HCEC 1CT (cell line): ENCODE measurements at regions not wholly inside any gene's neighbourhood (a gene's known extent, or its start where the extent isn't known, plus 50 kb on each side); places are given as distances from the start of the nearest gene placed in this dataset.
"Not testable (repeated sequence)": the region's sequence is repeated elsewhere in the genome, so short reads cannot be mapped to it uniquely, and the experiment has no call there.

Source experiments
- DNase-seq: peaks from one replicate; pipeline ENCODE4 v3.0.0-alpha.2; 2017

DNA sequence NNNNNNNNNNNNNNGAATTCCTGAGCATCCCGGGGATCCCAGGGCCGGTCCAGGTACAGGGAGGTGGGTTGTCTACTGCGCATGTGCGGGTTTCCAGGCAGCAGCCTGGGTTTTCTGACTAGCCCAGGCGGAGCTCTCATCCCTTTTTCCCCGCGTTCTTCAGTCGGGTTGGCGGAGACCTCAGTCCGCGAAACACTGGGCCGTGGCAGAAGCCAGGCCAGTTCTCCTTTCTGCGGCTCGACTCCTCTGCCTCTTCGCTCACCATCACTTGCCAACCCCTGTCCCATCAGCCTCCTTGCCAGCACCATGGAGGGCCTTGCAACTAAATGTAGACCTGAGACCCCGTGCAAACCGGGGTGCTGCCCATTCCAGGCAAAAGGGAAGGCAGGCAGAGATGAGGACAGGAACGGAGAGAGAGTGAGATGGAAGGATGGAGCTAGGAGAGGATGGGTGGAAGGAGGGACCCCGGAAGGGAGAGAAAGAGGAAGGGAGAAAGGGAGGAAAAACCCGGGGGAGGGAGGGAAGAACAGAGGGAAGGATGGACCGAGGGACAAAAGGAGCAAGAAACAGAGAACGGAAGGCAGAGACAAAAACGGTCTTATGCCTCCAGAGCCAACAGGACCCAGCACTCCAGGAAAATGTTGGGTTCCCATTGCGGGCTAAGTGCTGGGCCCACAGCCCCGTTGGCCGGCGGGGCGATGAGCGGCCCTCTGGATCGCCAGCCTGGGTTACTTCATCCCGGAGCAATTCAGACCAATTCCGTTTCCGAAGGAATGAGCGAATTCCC, 445.4 kb upstream of the DEFB115 start:
- peak; percentile 6 for DNase-seq

DNA sequence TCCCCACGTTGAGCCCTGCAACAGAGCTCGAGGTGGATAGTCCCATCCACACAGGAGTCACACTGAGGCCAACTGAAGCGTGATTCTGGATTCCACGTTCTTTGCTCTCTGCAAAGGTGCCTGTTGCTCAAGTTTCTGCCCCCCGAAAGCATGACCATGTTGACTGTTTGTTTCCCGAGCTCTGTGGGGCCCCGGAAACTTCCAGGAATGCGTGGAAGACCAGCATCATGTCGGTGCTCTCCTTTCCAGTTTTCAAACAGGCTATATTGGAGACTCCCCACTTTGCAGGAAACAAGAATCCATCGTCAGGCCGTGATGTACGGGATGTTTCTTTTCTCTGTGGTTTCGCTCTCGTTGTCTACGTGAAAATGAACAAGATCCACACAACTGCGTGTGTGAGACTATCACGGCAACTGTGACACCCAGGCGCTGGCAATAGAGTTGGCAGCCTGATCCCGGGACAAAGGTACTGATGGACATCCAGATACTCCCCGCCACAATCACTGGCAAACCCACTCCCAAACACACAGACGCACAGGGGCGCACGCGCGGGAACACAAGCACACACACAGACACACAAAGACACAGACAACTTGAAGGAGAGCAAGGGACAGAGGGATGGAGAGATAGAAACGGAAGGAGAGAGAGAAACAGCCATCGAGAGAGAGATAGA, 444.6 kb upstream of the DEFB115 start:
- no peak for DNase-seq

DNA sequence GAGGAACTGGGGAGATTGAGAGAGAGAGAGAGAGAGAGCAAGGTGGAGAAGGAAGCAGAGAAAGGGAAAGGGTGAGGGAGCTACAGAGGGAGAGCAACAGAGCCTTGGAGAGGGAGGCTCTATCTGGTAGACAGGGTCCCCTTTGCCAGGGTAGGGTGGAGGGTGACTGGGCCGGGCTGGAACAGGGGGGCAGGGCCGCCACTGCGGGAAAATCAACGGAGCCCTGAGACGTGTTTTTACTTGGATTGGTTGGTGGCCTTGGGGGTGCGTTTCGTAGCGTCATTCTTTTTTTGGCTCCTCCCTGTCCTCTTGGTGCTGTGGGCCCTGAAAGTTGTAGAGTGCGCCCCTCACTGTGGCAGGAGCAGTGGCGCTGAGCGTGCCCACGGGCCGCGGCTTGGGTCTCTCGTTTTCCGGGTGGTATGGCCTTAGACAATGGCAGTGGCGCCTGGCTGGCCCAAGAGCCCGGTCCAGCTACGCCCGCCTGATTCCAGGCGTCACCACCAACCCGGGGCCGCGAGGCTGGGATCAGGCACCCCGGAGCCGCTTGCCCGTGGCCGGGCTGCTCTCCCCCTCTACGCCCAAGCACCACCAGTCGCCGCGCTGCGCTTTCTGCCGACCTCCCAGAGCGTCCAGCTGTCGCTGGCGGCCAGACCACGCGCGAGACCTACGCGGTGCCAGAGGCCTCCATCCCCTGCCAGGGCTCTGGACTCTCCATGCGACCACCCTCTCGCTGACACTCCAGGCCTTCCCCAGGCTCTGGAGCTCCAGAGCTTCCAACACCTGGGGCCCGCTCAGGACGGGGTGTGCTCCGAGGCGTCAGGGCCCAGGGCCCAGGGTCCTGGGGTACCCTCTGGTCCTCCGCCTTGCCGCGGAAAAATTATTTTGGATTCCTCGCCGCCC, 443.8 kb upstream of the DEFB115 start:
- DNase-seq = not testable (repeated sequence)

DNA sequence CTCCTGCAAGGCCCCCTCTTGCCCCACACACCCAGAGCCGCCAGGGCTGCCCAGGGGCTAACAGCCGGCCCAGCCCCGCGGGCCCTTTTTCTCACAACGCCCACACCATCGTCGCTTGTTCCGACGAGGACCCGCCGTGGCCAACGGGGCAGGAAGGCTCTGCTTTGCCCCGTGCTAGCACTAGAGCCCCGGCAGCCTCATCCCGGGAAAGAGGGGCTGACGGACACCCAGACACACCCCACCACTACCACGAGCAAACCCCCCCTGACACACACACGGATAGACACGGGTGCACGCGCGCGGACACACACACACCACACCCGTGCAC, 443.2 kb upstream of the DEFB115 start:
- not testable (repeated sequence) for DNase-seq

DNA sequence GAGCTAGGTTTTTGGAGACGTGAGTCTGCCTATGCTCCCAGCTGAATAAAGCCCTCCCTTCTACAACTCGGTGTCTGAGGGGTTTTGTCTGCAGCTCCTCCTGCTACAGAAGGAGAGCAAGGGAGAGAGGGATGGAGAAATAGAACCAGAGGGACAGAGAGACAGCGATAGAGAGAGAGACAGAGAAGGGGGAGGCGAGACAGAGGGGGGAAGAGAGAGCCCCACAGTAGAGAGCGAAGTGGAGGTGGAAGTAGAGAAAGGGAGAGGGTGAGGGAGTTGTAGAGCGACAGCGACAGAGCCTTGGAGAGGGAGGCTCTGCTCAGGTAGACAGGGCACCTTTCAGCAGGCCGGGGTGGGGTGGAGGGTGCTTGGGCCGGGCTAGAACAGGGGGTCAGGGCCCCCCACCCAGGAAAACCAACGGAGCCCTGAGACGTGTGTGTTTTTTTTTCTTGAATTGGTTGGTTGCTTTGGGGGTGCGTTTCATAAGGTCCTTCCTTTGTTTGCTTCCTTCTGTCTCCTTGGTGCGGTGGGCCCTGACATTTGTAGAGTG, 442.4 kb upstream of the DEFB115 start:
- not testable (repeated sequence) for DNase-seq

DNA sequence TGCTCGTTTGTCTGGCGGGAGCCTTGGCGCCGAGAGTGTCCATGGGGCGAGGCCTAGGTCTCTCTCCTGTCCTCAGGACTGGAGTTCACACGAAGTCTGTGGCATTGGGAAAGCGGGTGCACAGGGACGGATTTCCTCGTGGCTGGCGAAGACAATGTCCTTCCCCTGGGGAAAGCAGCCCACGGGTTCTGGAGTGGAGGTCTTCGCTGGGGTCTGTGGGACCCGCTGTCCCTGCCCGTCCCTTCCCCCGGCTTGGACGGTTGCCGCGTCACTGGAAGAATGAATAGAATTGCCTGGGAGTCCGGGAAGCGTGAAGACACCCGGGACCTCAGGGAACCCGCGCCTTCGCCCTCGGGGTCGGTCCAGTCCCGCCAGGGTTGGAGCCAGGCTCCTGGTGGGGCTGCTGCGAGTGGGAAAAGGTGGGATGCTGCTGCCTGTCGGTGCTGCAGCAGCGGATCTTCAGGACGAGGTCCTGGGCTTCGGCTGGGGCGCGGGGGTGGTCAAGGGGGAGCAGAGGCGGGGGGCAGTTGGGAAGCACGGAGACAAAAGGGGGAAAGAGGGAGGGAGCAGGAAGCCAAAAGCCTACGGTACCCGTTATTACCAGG, 441.8 kb upstream of the DEFB115 start:
- DNase-seq = no peak

DNA sequence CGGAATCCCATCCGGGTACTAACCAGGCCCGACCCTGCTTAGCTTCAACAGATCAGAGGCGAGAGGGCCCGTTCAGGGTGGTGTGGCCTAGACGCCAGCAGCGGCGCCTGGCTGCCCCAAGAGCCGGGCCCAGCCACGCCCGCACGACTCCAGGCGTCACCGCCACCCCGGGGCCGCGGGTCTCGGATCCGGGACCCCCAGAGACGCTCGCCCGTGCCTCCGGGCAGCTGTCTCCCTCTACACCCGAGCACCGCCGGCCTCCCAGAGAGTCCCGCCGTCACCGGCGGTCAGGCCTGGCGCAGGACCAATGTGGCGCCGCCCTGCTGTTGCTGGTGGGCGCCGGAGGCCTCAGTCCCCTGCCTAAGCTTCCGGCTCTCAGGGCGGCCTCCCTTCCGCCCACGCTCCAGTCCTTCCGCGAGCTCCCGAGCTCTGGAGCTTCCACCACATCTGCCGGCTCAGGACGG, 441.2 kb upstream of the DEFB115 start:
- DNase-seq = no peak

DNA sequence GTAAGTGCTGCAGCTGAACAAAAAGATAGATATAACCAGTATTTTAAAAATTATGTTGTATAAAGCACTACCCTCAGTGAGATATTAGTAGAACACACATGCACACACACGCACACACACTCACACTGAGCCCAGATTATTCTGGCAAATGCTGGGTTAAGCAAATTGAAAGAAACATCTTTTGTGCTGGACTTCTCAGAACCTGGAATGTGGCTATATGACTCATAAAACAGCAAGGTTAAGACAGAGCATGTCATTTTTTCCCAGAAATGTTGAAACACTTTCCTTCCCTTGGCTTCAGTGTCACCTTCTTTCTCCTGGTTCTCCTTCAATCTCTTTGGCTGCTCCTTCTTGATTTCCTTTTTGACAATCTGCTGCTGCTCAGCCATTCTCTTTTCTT, 435.8 kb upstream of the DEFB115 start:
- DNase-seq = not testable (repeated sequence)

DNA sequence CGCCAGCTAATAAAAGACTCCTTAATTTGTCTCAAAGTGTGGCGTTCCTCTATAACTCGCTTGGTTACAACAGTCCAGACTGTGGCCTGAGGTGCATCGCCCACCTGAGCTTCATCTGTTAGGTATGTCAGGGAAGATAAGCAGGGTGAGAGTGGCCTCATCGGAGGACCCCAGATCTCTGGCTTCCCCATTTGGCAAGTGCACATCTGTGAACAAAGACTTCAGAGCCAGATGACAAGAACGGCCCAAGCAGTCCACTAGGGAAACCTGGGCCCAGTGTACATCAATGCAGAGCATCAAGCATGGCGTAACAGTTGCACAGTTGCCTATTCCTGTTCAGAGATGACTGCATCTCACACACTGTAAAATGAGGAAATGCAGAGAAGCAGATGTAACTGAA, 432.8 kb upstream of the DEFB115 start:
- not testable (repeated sequence) for DNase-seq

DNA sequence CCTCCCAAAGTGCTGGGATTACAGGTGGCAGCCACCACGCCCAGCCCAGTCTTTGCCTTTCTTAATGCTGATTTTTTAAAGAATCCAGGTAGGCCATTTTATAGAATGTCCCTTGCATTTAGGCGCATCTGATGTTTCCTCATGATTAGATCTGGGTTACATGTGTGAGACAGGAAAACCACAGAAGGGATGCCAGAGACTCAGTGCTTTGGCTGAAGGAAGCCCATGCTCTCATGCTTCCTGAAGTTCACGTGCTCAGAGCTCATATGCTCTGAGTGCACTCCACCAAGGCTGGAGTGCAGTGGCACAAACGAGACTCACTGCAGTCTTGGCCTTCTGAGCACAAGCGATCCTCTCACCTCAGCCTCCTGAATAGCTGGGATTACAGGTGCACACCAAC, 411.5 kb upstream of the DEFB115 start:
- not testable (repeated sequence) for DNase-seq

DNA sequence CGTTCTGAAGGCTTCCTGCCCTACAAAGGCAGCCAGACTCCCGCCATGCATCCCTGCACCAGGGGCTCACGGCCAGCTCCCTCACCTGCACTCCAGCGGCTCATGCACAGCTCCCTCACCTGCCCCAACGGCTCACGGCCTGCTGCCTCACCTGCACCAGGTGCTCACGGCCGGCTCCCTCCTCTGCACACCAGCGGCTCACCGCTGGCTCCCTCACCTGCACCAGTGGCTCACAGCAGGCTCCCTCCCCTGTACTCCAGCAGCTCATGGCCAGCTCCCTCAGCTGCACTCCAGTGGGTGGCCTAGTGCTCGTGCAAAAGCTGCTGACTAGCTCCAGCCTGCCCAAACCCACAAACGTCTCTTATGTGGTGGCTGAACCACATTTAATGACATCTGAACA, 389.2 kb upstream of the DEFB115 start:
- DNase-seq = not testable (repeated sequence)

DNA sequence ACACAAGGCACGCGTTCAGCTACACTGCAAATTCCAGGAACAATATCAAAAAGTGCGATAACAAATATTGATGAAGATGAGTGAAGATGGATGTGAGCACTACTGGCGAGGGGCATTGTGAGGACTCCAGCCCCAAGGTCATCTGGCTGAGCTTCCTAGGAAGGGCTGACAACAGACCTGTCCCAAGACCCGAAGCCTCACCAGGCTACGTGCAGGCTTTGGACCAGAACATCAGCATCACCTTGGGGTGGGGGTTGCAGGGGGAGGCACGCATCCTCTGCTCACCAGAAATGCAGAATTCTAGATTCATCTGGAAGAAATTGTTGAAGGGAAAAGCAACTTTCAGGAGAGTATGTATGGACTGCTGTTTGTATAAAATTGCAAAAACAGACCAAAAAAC, 386.3 kb upstream of the DEFB115 start:
- not testable (repeated sequence) for DNase-seq

DNA sequence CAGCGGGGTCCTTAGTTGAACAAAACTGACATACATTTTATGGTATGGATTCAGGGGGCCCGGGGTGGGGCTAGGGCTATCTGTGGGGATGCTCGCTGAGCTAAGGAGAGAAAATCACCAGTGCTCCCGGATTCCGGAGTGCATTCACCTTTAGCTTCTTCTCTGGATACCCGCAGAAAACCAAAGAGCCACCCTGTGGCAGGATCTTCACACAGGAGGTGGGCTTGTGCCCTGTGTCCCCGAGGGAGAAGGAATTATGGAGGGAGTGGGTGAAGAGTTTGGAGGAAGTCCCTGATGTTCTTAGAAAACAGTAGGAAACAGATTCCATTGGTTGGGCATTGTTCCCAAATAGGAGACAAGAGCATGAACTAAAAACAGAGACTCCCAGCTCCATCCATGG, 385.2 kb upstream of the DEFB115 start:
- not testable (repeated sequence) for DNase-seq

DNA sequence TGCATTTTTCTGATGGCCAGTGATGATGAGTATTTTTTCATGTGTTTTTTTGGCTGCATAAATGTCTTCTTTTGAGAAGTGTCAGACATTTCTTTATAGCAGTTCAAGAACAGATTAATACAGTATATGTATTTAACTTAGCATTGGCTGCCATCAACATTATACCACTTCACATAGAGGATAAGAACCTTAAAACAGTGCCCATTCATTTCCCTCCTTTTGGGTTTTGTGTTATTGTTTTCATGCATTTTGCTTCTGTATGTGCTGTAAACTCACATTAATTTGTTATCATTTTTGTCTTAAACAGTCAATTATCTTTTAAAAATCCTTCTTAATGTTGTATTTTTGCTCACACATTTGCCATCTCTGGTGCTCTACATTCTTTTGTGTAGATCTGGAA, 381.6 kb upstream of the DEFB115 start:
- not testable (repeated sequence) for DNase-seq

DNA sequence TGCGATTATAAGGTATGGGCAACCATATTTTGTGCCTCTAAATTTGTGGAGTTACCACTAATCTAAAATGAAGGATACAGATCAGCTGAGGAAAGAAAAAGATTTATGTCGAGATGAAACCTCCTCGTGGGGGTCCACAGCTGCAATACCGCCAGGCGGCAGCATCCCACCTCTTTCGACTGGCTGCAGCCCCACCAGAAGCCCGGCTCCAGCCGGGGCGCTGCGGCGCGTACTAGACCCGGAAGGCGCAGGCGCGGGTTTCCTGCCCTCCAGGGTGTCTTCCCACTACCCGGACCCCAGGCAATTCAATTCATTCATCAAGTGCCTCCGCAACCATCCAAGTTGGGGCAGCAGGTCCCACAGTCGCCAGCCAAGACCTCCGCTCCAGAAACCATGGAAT, 366.1 kb upstream of the DEFB115 start:
- DNase-seq = not testable (repeated sequence)

DNA sequence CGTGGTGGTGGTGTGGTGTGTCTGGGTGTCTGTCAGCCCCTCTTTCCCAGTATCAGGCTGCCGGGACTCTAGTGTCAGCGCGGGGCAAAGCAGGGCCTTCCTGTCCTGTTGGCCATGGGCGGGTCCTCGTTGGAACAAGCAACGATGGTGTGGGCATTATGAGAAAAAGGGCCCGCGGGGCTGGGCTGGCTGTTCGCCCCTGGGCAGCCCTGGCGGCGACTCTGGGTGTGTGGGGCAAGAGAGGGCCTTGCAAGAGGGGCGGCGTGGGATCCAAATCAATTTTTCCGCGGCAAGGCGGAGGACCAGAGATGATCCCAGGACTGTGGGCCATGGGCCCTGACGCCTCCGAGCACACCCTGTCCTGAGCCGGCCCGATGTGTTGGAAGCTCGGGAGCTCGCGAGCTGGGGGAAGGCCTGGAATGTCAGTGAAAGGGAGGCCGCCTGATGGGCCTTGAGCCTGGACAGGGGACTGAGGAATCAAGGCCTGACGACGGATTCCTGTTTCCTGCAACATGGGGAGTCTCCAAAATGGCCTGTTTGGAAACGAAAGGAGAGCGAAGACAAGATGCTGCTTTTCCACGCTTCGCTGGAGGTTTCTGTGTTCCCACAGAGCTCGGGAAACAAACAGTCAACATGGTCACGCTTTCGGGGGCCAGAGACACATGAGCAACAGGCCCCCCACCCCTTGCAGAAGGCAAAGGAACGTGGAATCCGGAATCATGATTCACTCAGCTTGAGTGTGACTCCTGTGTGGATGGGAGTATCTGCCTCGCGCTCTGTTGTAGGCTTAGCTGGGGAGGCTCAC, 364.7 kb upstream of the DEFB115 start:
- no peak for DNase-seq

DNA sequence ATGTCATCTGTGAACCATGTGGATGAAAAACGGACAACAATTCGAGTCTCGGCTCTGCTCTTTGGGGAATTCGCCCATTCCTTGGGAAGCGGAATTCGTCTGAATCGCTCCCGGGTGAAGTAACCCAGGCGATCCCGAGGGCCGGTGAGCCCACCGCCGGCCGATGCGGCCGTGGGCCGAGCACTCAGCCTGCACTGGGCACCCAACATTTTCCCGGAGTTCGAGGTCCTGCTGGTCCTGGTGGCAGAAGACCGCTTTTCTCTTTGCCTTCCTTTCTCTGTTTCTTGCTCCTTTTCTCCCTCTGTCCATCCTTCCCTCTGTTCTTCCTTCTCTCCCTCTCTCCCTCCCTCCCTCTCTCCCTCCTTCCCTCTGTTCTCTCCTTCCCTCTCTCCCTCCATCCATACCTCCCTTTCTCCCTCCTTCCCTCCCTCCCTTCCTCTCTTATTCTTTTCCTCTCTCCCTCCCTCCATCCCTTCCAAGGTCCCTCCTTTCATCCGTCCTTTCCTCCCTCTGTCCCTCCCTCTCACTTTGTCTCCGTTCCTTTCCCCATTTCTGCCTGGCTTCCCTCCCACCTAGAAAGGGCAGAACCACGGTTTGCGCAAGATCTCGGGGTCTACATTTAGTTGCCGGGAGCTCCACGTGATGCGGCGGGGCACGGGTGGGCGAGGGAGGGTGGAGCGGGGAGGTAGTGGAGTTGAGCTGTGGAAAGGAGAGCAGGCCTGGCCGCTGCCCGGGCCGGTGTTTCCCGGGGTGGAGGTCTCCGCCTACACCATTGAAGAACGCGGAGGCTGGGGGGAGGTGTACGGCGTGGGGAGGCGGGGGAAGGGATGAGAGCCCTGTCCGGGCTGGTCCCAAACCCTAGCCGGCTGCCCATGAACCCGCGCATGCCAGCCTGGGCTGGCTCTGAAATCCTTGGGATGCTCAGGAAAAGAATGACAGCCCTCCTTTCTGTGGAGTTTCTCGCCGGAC, 363.8 kb upstream of the DEFB115 start:
- not testable (repeated sequence) for DNase-seq

DNA sequence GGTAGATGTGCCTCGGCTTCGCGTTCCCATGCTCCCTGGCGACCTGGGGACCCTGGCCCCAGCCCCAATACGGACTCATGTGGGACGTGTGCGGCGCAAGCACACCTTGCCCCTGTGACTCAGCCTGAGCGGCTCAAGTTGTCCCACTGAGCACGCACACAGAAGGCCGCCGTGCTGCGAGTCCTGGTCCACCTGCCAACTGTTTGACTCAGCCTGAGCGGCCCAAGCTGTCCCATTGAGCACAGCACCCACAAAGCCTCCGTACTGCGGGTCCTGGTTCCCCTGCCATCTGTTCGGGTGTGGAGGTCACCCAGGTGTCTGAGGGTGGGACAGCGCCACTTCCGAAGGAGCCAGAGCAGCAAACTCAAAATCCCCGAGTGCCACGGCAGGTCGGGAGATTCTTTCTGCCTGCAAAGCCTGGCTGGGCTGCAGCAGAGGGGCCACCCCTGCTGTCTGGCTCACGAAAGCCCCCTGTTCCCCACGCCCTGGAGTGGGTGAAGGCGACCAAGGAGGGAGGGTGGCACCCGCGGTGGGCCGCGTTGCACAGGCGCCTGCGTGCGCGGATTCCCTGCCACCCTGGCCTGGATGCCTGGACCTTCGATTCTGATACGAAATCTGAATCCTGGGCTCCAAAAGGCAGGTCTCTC, 362.6 kb upstream of the DEFB115 start:
- DNase-seq = not testable (repeated sequence)

DNA sequence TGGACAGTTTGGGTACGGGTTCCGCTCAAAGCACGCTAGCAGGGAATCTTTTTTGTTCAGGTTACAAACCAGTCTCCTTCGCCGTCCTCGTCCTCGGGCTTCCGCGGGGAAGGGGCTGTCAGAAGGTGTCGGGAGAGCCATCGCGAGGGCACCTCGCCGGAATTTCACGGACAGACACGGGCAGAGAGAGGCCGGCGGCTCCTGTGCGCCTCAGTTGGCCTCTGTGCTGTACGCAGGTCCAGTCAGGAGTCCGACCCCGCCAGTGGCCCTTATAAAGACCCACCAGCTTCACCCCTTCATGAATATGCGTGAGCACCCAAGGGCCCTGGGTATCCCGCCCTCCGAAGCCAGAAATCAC, 362.1 kb upstream of the DEFB115 start:
- not testable (repeated sequence) for DNase-seq
